Activated T-cell treated with anti-CD3 and anti-CD28 coated beads, Interleukin-2, amount 50 U/mL, for 4 hours (primary cell): ENCODE measurements at regions not wholly inside any gene's neighbourhood (a gene's known extent, or its start where the extent isn't known, plus 50 kb on each side); places are given as distances from the start of the nearest gene placed in this dataset.
"Not testable (repeated sequence)": the region's sequence is repeated elsewhere in the genome, so short reads cannot be mapped to it uniquely, and the experiment has no call there.

ENCODE experiments used
- ATAC-seq, 2 donors: fragments of 200-7000 bp; cut with Tn5 transposase; one replicate each; pipeline ENCODE4 v1.10.0; 2021
- DNase-seq: peaks from one replicate; pipeline ENCODE4 v3.0.0-alpha.2; 2020
- H3K27me3 Mint-ChIP-seq: one replicate; pipeline ENCODE4 v1.8.0; 2021; ENCODE audit warnings: low read depth, mixed read lengths
- H3K36me3 Mint-ChIP-seq: one replicate; pipeline ENCODE4 v1.8.0; 2022; ENCODE audit warnings: mixed read lengths; ENCODE audit not compliant: insufficient read depth
- H3K4me1 Mint-ChIP-seq: one replicate; pipeline ENCODE4 v1.8.0; 2021; ENCODE audit warnings: low read depth, mixed read lengths
- H3K4me3 Mint-ChIP-seq: one replicate; pipeline ENCODE4 v1.8.0; 2021; ENCODE audit warnings: mild to moderate bottlenecking, moderate library complexity, mixed read lengths
- H3K9me3 Mint-ChIP-seq: one replicate; pipeline ENCODE4 v1.8.0; 2021; ENCODE audit warnings: mixed read lengths

DNA sequence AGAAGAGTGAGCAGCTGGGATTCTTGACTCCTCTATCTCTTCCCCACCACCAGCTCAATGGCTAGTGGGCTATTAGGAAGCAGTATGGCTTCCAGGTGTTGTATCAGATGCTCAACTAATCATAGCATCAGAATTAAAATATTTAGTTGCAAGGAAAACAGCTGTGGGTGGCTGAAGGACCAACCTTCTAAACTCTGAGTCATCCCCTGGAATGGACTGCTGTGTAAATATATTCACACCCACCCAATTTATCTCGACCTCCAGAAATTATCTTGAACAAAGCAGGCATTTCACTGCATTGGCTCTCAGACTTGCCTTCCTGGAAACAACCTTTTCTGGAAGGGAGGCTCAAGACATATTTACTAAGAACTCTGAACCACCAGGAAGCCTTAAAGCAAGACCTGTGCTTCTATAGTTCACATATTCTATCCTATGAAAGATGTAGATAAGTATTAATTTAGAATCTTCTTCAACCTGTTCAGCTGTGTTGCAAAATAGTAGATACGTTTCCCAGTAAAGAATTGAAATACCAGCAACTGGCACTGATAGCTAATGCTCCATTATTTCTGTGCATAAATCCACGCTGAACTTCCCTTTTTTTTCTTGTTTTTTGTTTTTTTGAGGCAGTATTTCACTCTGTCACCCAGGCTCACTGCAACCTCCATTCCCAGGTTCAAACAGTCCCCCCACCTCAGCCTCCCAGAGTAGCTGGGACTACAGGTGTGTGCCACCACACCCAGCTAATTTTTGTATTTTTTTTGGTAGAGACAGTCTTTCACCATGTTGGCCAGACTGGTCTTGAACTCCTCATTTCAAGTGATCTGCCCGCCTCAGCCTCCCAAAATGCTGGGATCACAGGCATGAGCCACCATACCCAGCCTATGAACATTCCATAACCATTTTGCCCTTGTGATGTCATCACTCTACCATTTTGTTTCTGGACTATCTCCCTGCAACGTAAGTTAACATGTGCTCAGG is 56.9 kb upstream of the CD2AP start:
- H3K4me3 Mint-ChIP-seq: no peak overlapping the region
- no peaks in the 10 kb centered on the region for H3K36me3 Mint-ChIP-seq
- H3K27me3 Mint-ChIP-seq: peaks cover under 1% of the 10 kb centered on the region
- ATAC-seq (no peak), DNase-seq (no peak)
- no peaks in the 10 kb centered on the region for H3K9me3 Mint-ChIP-seq
- H3K4me1 Mint-ChIP-seq: no peaks in the 10 kb centered on the region

DNA sequence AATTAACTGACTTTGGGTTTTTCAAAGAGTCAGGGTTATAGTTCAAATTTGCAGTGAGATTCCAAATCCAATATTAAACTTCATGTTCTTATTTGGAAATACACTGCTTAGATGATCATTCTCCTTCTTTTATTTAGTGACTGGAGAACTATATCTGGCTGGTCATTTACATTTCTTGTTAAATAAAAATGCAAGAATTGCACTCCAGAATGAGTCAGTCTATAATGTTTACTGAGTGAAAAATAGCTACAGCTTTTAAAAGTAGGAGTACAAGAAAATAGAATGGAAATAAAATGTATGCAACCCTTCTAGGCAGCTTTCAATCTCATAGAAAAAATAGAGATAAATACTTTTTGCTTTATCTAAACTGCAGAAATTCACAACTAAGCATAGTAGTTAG is 54.5 kb upstream of the CD2AP start:
- DNase-seq: no peak
- H3K36me3 Mint-ChIP-seq: no peaks in the 10 kb centered on the region
- no peaks in the 10 kb centered on the region for H3K4me1 Mint-ChIP-seq
- ATAC-seq: no peak
- no peak overlapping the region for H3K4me3 Mint-ChIP-seq
- no peaks in the 10 kb centered on the region for H3K9me3 Mint-ChIP-seq
- peaks cover 2% of the 10 kb centered on the region for H3K27me3 Mint-ChIP-seq

GRCh38 chr6:47424436-47424836 is 53.2 kb upstream of the CD2AP start:
- no peak for ATAC-seq
- H3K36me3 Mint-ChIP-seq: no peaks in the 10 kb centered on the region
- DNase-seq: no peak
- H3K4me1 Mint-ChIP-seq: no peaks in the 10 kb centered on the region
- H3K27me3 Mint-ChIP-seq: peaks cover 2% of the 10 kb centered on the region
- H3K9me3 Mint-ChIP-seq: peaks cover 6% of the 10 kb centered on the region
- no peak overlapping the region for H3K4me3 Mint-ChIP-seq

DNA sequence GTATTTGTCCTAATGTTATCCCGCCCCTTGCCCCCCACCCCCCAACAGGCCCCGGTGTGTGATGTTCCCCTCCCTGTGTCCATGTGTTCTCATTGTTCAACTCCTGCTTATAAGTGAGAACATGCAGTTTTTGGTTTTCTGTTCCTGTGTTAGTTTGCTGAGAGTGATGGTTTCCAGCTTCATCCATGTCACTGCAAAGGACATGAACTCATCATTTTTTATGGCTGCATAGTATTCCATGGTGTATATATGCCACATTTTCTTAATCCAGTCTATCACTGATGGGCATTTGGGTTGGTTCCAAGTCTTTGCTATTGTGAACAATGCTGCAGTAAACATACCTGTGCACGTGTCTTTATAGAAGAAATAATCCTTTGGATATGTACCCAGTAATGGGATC is 51.9 kb upstream of the CD2AP start:
- H3K36me3 Mint-ChIP-seq, ATAC-seq, H3K4me3 Mint-ChIP-seq, H3K27me3 Mint-ChIP-seq, DNase-seq, H3K4me1 Mint-ChIP-seq: not testable (repeated sequence)
- H3K9me3 Mint-ChIP-seq: peaks cover 12% of the 10 kb centered on the region

- H3K9me3 Mint-ChIP-seq: peaks cover 18% of the 10 kb centered on the region
- no peaks in the 10 kb centered on the region for H3K4me1 Mint-ChIP-seq
- H3K36me3 Mint-ChIP-seq: no peaks in the 10 kb centered on the region
- ATAC-seq (no peak), DNase-seq (no peak)
- H3K4me3 Mint-ChIP-seq: no peak overlapping the region
- peaks cover 2% of the 10 kb centered on the region for H3K27me3 Mint-ChIP-seq
These were observed 50.9 kb upstream of the CD2AP start for GRCh38 chr6:47426524-47427302.

DNA sequence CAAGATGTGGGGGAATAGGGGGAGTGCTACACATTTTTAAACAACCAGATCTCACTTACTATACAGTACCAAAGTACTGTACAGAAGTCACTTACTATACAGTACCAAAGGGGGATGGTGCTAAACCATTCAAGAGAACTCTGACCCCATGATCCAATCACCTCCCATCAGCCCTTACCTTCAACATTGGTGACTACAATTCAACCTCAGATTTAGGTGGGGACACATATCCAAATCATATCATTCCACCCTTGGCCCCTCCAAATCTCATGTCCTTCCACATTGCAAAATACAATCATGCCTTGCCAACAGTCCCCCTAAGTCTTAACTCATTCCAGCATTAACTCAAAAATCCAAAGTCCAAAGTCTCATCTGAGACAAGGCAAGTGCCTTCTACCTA is 49.9 kb upstream of the CD2AP start:
- DNase-seq (no peak), ATAC-seq (no peak)
- H3K36me3 Mint-ChIP-seq: no peaks in the 10 kb centered on the region
- peaks cover 18% of the 10 kb centered on the region for H3K9me3 Mint-ChIP-seq
- H3K4me1 Mint-ChIP-seq: no peaks in the 10 kb centered on the region
- no peak overlapping the region for H3K4me3 Mint-ChIP-seq
- peaks cover 2% of the 10 kb centered on the region for H3K27me3 Mint-ChIP-seq
